Right kidney (tissue), 1 donor: ENCODE measurements at regions not wholly inside any gene's neighbourhood (a gene's known extent, or its start where the extent isn't known, plus 50 kb on each side); places are given as distances from the start of the nearest gene placed in this dataset.

Experiments
- DNase-seq: peaks from one replicate; pipeline ENCODE4 v3.0.0-alpha.2; 2016

- DNase-seq, result no peak
Measured at GRCh38 chr9:79107911-79108676, 463.7 kb upstream of the TLE4 start.

- DNase-seq, result no peak
Measured at GRCh38 chr9:79111653-79112052, 460.1 kb upstream of the TLE4 start.

DNA sequence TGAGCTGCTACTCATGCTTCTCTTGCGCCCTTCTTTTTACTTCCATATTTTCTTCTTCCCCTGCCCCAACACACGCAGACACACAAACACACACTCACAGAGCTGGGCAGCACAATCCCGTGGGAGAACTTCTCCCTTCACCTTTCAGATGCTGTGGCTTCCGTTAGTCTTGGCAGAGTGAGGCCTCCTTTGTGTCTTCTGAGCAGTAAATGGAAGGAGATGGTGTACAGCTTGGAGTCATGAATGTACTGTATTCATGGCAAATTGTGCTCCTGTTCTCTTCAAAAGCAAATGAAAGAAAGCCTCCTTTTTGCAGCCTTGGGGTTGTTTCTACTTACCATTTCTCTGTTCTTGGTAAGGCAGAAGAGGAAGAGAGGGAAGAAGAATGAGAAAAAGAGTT is 456.6 kb upstream of the TLE4 start:
- no peak for DNase-seq

DNA sequence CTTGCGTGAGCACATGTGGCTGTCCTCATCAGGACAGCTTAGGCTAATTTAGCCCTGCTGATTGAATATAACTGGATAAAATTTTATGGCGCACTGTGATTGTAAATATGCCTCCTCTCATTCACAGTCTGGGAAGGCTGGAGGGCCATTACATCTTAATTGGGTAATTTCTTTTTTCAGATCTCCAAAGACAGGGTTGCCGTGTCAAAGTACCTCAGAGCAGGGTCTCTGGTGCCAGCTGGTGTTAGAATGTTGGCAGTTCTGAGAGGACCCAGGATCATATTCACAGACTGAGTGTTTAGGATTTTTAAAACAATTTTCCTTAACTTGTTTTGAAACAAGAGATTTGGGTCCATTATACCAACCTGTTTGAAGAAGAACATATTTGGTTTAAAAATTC is 455.7 kb upstream of the TLE4 start:
- DNase-seq, result no peak

- DNase-seq, result no peak
Measured at GRCh38 chr9:79116709-79117108, 455.1 kb upstream of the TLE4 start.

DNA sequence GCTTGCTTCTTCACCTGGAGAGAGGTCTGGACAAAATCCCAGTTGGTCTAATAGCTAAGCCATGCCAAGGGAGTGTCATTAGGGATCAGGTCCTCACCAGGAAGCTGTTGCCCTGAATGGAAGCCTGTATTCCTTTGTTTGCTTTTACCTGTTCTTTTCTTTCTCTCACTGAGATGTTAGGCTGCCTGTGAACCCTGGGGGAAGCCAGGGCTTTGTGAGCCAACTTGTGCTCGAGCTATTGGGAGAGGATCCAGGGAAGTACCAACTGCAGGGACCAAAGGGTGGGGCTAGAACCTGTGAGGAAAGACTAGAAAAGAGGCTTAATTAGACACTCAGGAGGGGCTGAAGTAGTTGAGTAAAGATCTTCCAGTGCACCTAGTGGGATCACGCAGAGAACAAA is 451.2 kb upstream of the TLE4 start:
- no peak for DNase-seq

- DNase-seq, result no peak
Measured at GRCh38 chr9:79120941-79121340, 450.8 kb upstream of the TLE4 start.

GRCh38 chr9:79123415-79123814 is 448.4 kb upstream of the TLE4 start:
- DNase-seq, result no peak

- no peak for DNase-seq
Measured at GRCh38 chr9:79127661-79128060, 444.1 kb upstream of the TLE4 start.

- peak; percentile 34 for DNase-seq
Measured at GRCh38 chr9:79129865-79130480, 441.8 kb upstream of the TLE4 start.

DNA sequence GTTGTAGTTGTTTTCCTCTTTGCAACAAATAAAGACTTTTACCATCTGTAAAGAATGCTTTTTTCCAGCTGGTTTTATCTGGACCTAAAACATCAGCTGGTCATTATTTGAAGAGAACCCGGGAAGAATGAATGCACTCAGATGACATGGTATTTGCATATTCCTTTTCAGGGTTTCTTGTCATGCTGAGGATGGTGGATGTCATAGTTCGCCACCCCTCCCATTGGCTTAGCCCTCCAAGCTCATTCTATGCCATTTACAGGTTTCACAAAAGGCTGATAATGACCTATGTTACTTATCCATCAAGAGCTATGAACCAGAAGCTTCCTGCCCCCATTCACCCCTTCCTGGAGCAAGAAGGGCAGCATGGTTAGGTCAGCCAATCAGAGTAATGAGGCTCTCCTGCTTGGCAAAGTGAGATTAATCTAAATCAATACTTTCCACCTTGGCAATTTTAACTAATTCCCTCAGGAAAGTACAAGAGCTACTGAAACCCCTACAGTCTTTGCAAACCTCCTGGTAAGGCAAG is 440.5 kb upstream of the TLE4 start:
- no peak for DNase-seq

DNA sequence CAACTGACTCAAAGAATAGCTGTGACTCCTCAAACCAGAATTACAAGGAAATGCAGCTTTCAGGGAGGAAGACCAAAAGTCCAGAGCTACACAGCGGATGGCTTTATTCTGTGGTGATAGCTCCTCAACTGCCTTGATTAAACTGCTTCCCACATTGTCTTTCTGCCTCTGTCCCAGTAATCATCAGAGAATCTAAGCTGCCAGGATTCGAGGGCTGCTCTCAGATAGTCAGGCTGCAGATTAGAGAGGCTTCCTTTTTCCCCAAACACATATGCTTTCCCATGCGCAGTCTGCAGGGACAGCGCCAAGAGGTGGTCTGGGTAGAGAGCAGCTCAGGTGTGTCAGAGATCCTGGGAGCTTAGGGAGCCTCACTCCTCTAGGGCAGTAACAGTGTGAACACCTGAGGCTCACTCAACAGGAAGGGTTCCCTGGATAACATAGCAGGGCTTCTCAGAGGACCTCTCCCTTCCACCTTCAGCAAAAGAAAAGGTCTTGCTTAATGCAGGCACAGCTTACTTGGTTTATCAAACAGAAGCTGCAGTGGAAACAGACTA is 439.9 kb upstream of the TLE4 start:
- no peak for DNase-seq

GRCh38 chr9:79134654-79135053 is 437.1 kb upstream of the TLE4 start:
- DNase-seq, result no peak

DNA sequence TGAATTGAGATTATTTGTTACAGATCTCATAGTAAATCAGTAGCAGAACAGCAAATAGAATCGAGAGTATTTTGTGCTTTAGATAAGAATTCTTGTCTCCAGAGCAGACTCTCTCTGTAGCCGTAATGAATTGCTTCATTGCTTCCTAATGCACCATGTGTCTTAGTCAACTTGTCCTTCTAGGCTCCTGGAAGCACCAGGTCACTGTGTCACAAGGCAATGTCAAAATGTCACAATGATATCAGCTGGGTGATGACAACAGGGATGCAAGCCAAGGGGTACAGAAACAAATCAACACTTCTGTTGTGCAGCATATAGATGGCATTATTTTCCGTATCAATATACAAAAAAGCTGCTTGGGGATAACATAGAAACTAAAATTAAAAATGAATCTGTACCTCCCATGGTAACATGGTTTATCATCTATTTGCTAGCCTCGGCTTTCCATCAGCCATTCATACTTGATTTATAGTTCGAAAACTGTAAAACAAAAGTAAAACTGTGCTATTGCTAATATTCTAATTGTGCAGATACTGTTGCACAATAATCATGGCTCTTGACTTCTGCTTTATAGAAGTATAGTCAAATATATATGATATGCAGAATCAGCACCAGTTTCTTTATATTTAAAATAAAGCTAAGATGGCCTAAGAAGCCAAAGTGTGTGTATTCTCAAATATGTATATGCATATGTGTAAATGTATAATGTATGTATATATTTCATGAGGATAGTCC is 435.9 kb upstream of the TLE4 start:
- DNase-seq, result no peak

DNA sequence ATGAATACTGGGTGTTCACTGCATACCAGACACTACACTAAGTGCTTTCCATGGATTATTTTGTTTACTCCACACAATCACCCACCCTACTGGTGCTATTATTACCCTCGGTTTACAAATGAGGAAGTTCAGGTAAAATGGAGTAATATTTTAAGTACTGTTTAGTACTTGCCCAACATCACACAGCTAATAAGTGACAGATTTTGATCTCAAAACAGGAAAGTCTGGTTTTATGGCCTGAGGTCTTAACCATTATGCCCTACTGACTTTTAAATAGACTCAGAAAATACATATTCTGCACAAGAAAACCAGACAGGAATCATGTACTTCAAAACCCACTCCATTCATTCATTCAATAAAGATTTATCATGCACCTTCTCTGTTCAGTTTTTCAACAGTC is 431.0 kb upstream of the TLE4 start:
- DNase-seq, result no peak

DNA sequence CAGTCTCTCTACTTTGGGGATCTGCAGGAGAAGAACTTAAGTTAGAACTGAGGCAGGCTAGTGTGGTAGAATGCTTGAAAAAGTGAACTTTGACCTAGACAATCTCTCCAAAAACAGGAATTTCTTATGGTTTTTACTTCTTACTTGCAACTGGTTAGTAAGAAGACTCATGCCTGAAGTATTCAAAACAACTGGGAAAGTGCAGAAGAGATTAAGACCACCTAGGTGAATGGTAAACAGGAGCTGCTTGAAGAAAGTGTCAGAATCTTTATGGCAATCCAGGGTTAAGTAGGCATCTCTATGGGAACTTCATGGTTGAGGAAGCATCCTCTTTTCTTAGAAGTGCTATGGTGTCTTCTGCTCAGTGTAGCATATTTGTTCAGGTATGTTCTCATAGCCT is 428.6 kb upstream of the TLE4 start:
- DNase-seq, result no peak

GRCh38 chr9:79145442-79145841 is 426.3 kb upstream of the TLE4 start:
- DNase-seq, result no peak

GRCh38 chr9:79149585-79149984 is 422.2 kb upstream of the TLE4 start:
- no peak for DNase-seq

DNA sequence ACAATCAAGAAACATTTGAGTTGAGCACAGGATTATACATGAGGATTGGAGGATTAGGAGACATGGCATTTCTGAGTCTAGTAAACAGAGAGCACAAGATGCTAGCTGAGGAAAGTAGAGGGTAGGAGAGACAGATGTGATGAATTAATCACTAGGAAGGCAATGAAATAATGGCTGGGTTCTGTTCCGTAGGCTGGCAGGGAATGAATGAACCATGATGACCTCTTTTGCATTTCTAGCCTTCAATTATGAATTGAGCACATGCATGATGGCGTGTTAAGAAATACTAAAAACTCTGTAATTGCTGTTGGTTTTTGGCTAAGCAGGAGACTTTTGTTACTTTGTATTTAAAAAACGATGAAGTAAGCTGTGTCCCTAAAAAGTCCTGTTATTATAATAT is 420.0 kb upstream of the TLE4 start:
- no peak for DNase-seq

DNA sequence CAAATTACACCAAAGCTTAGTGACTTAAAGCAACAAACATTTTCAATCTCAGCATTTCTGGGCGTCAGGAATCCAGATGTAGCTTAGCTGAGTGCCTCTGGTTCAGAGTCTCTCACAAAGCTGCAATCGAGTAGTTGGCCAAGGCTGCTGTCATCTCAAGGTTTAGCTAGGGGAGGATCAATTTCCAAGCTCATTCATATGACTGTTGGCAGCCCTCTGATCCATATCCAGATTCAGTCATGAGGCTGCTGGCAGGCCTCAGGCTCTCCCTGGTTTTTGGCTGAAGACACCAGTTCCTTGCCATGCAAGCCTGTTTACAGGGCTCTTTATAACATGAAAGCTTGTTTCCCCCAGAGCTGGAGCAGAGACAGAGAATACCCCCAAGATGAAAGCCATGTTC is 419.5 kb upstream of the TLE4 start:
- no peak for DNase-seq

DNA sequence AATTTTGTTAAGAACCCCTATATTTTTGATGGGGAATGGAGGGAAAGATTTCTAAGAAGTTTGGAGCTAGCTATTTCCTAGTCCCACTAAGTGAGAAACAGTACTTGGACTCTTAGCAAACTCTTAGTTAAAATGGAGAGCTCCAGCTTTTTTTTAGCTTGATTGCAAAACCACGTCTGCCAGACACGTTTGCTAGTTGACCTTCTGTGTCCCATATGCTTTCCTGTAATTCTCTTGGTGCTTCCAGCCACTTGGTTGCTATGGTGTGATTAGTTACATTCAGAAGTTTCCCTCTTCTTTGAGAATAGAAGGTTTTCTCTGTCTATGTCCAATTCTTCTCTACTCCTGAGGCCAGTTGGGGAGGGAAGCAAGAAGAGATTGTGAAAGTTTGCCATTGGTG is 417.0 kb upstream of the TLE4 start:
- no peak for DNase-seq

DNA sequence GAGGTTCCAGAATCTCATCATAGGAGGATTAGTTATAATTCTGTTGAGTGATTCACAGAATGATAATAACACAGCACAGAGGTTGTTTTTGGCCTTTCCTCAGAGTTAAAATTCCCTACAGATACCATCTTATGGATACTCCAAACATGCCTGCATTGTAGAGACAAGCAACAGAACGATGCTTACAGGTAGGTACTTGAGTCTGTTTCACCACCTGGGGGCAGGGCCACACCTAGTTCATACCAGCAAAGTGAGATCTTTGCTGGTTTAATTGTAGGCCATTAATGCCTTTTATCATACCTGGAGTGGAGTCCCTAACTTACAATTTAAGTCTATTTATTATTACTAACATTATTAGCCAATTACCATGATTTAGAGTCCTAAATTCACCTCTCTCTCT is 416.5 kb upstream of the TLE4 start:
- DNase-seq, result no peak

GRCh38 chr9:79163544-79163943 is 408.2 kb upstream of the TLE4 start:
- DNase-seq, result no peak
